ENCODE measurements at regions not wholly inside any gene's neighbourhood (a gene's known extent, or its start where the extent isn't known, plus 50 kb on each side); places are given as distances from the start of the nearest gene placed in this dataset.

DNA sequence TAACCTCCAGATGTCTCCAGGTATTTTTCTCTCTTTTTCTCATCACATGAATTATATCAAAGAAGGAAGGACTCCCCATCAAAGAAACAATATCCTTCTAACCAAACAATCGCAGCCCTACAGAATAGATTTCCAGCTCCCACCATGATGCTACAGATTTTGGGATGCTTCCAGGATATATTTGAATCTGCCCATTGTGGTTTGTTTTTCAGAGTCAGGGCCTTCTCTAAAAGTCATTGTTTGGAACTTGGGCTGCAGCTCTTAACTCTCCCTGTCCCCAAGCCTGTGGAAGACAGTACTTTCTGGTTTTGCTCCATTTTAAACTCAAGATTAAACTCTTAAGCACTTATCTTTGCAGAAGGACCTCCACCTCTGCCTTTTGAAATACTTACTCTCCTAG is 223.2 kb downstream of the PMAIP1 start:
- no peak for TF ChIP-seq POLR2A (IDR thresholded peaks at IDR 0.05)
- TF ChIP-seq, protein P1, sequence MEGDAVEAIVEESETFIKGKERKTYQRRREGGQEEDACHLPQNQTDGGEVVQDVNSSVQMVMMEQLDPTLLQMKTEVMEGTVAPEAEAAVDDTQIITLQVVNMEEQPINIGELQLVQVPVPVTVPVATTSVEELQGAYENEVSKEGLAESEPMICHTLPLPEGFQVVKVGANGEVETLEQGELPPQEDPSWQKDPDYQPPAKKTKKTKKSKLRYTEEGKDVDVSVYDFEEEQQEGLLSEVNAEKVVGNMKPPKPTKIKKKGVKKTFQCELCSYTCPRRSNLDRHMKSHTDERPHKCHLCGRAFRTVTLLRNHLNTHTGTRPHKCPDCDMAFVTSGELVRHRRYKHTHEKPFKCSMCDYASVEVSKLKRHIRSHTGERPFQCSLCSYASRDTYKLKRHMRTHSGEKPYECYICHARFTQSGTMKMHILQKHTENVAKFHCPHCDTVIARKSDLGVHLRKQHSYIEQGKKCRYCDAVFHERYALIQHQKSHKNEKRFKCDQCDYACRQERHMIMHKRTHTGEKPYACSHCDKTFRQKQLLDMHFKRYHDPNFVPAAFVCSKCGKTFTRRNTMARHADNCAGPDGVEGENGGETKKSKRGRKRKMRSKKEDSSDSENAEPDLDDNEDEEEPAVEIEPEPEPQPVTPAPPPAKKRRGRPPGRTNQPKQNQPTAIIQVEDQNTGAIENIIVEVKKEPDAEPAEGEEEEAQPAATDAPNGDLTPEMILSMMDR (IDR thresholded peaks at IDR 0.05), result no peak
